ENCODE measurements at regions not wholly inside any gene's neighbourhood (a gene's known extent, or its start where the extent isn't known, plus 50 kb on each side); places are given as distances from the start of the nearest gene placed in this dataset.

- H3K27me3 ChIP-seq (ENCODE audit: control insufficient read depth, insufficient read depth, low read length) = no peaks in the 10 kb centered on the region
- WGBS (ENCODE audit: insufficient coverage, low lambda C conversion rate) = no CpG with 5 or more reads among the region's 1 CpG
- H3K36me3 ChIP-seq (ENCODE audit: control insufficient read depth, insufficient read depth, low read length) = no peaks in the 10 kb centered on the region
- H3K9me3 ChIP-seq (ENCODE audit: control insufficient read depth, low read depth, low read length) = no peaks in the 10 kb centered on the region
- no peaks in the 10 kb centered on the region for H3K4me1 ChIP-seq (ENCODE audit: control insufficient read depth, insufficient read depth, low read length)
- DNase-seq = no peak
- no peak overlapping the region for H3K4me3 ChIP-seq (ENCODE audit: low read length)
- no peak overlapping the region for H3K27ac ChIP-seq (ENCODE audit: low read length)
These were observed 480.8 kb downstream of the RERGL start for GRCh38 chr12:17609153-17609552.

GRCh38 chr12:17595111-17595510 lies 494.9 kb downstream of the RERGL start:
- Histone ChIP-seq H3K4me3 (ENCODE audit: low read length) (no peak overlapping the region), H3K27ac (ENCODE audit: low read length) (no peak overlapping the region), H3K9me3 (ENCODE audit: control insufficient read depth, low read depth, low read length) (no peaks in the 10 kb centered on the region), H3K36me3 (ENCODE audit: control insufficient read depth, insufficient read depth, low read length) (no peaks in the 10 kb centered on the region), H3K27me3 (ENCODE audit: control insufficient read depth, insufficient read depth, low read length) (no peaks in the 10 kb centered on the region), H3K4me1 (ENCODE audit: control insufficient read depth, insufficient read depth, low read length) (no peaks in the 10 kb centered on the region)
- no peak for DNase-seq
- 100% methylated on average over 2 of the region's 3 CpGs for WGBS (ENCODE audit: insufficient coverage, low lambda C conversion rate)

GRCh38 chr12:17593715-17594406 lies 496.1 kb downstream of the RERGL start:
- Histone ChIP-seq H3K27ac (ENCODE audit: low read length) (no peak overlapping the region), H3K4me3 (ENCODE audit: low read length) (no peak overlapping the region), H3K9me3 (ENCODE audit: control insufficient read depth, low read depth, low read length) (no peaks in the 10 kb centered on the region), H3K4me1 (ENCODE audit: control insufficient read depth, insufficient read depth, low read length) (no peaks in the 10 kb centered on the region), H3K27me3 (ENCODE audit: control insufficient read depth, insufficient read depth, low read length) (no peaks in the 10 kb centered on the region), H3K36me3 (ENCODE audit: control insufficient read depth, insufficient read depth, low read length) (no peaks in the 10 kb centered on the region)
- no peak for DNase-seq
- WGBS (ENCODE audit: insufficient coverage, low lambda C conversion rate) = 100% methylated on average over 1 of the region's 2 CpGs

- DNase-seq = no peak
- Histone ChIP-seq H3K9me3 (ENCODE audit: control insufficient read depth, low read depth, low read length) (no peaks in the 10 kb centered on the region), H3K4me1 (ENCODE audit: control insufficient read depth, insufficient read depth, low read length) (no peaks in the 10 kb centered on the region), H3K36me3 (ENCODE audit: control insufficient read depth, insufficient read depth, low read length) (no peaks in the 10 kb centered on the region), H3K27me3 (ENCODE audit: control insufficient read depth, insufficient read depth, low read length) (no peaks in the 10 kb centered on the region), H3K4me3 (ENCODE audit: low read length) (no peak overlapping the region), H3K27ac (ENCODE audit: low read length) (no peak overlapping the region)
- WGBS (ENCODE audit: insufficient coverage, low lambda C conversion rate) = 80% methylated on average over 1 of the region's 4 CpGs
These were observed 497.5 kb downstream of the RERGL start for GRCh38 chr12:17592472-17592871.

GRCh38 chr12:17591005-17591681 lies 498.9 kb downstream of the RERGL start:
- H3K4me3 ChIP-seq (ENCODE audit: low read length) = no peak overlapping the region
- no CpG with 5 or more reads among the region's 4 CpGs for WGBS (ENCODE audit: insufficient coverage, low lambda C conversion rate)
- H3K36me3 ChIP-seq (ENCODE audit: control insufficient read depth, insufficient read depth, low read length) = no peaks in the 10 kb centered on the region
- H3K27ac ChIP-seq (ENCODE audit: low read length) = no peak overlapping the region
- no peaks in the 10 kb centered on the region for H3K27me3 ChIP-seq (ENCODE audit: control insufficient read depth, insufficient read depth, low read length)
- no peaks in the 10 kb centered on the region for H3K4me1 ChIP-seq (ENCODE audit: control insufficient read depth, insufficient read depth, low read length)
- DNase-seq = no peak
- no peaks in the 10 kb centered on the region for H3K9me3 ChIP-seq (ENCODE audit: control insufficient read depth, low read depth, low read length)

GRCh38 chr12:17588968-17589367 lies 501.0 kb downstream of the RERGL start:
- DNase-seq = no peak
- H3K4me3 ChIP-seq (ENCODE audit: low read length) = no peak overlapping the region
- 57% methylated on average over 4 of the region's 5 CpGs for WGBS (ENCODE audit: insufficient coverage, low lambda C conversion rate)
- H3K27ac ChIP-seq (ENCODE audit: low read length) = no peak overlapping the region
- H3K9me3 ChIP-seq (ENCODE audit: control insufficient read depth, low read depth, low read length) = no peaks in the 10 kb centered on the region
- no peaks in the 10 kb centered on the region for H3K27me3 ChIP-seq (ENCODE audit: control insufficient read depth, insufficient read depth, low read length)
- H3K36me3 ChIP-seq (ENCODE audit: control insufficient read depth, insufficient read depth, low read length) = no peaks in the 10 kb centered on the region
- no peaks in the 10 kb centered on the region for H3K4me1 ChIP-seq (ENCODE audit: control insufficient read depth, insufficient read depth, low read length)

- Histone ChIP-seq H3K27me3 (ENCODE audit: control insufficient read depth, insufficient read depth, low read length) (no peaks in the 10 kb centered on the region), H3K27ac (ENCODE audit: low read length) (no peak overlapping the region), H3K9me3 (ENCODE audit: control insufficient read depth, low read depth, low read length) (no peaks in the 10 kb centered on the region), H3K4me1 (ENCODE audit: control insufficient read depth, insufficient read depth, low read length) (no peaks in the 10 kb centered on the region), H3K36me3 (ENCODE audit: control insufficient read depth, insufficient read depth, low read length) (no peaks in the 10 kb centered on the region), H3K4me3 (ENCODE audit: low read length) (no peak overlapping the region)
- WGBS (ENCODE audit: insufficient coverage, low lambda C conversion rate) = 59% methylated on average over 4 of the region's 6 CpGs
- DNase-seq = no peak
These were observed 510.6 kb downstream of the RERGL start for GRCh38 chr12:17579205-17580026.

GRCh38 chr12:17577405-17577804 lies 512.6 kb downstream of the RERGL start:
- DNase-seq = no peak
- 75% methylated on average over 2 of the region's 5 CpGs for WGBS (ENCODE audit: insufficient coverage, low lambda C conversion rate)
- no peaks in the 10 kb centered on the region for H3K4me1 ChIP-seq (ENCODE audit: control insufficient read depth, insufficient read depth, low read length)
- H3K4me3 ChIP-seq (ENCODE audit: low read length) = no peak overlapping the region
- no peak overlapping the region for H3K27ac ChIP-seq (ENCODE audit: low read length)
- H3K9me3 ChIP-seq (ENCODE audit: control insufficient read depth, low read depth, low read length) = no peaks in the 10 kb centered on the region
- H3K36me3 ChIP-seq (ENCODE audit: control insufficient read depth, insufficient read depth, low read length) = no peaks in the 10 kb centered on the region
- H3K27me3 ChIP-seq (ENCODE audit: control insufficient read depth, insufficient read depth, low read length) = no peaks in the 10 kb centered on the region

- no peaks in the 10 kb centered on the region for H3K4me1 ChIP-seq (ENCODE audit: control insufficient read depth, insufficient read depth, low read length)
- no peak overlapping the region for H3K27ac ChIP-seq (ENCODE audit: low read length)
- H3K36me3 ChIP-seq (ENCODE audit: control insufficient read depth, insufficient read depth, low read length) = no peaks in the 10 kb centered on the region
These were observed 517.7 kb downstream of the RERGL start for GRCh38 chr12:17572250-17572649.

GRCh38 chr12:17571047-17571446 lies 518.9 kb downstream of the RERGL start:
- no CpG with 5 or more reads among the region's 2 CpGs for WGBS (ENCODE audit: insufficient coverage, low lambda C conversion rate)

More at GRCh38 chr12:17572250-17572649, 517.7 kb downstream of the RERGL start:
- Histone ChIP-seq H3K4me3 (ENCODE audit: low read length) (no peak overlapping the region), H3K9me3 (ENCODE audit: control insufficient read depth, low read depth, low read length) (no peaks in the 10 kb centered on the region), H3K27me3 (ENCODE audit: control insufficient read depth, insufficient read depth, low read length) (no peaks in the 10 kb centered on the region)
- DNase-seq = no peak

More at GRCh38 chr12:17571047-17571446, 518.9 kb downstream of the RERGL start:
- H3K9me3 ChIP-seq (ENCODE audit: control insufficient read depth, low read depth, low read length) = no peaks in the 10 kb centered on the region
- no peaks in the 10 kb centered on the region for H3K4me1 ChIP-seq (ENCODE audit: control insufficient read depth, insufficient read depth, low read length)
- H3K36me3 ChIP-seq (ENCODE audit: control insufficient read depth, insufficient read depth, low read length) = no peaks in the 10 kb centered on the region
- no peak for DNase-seq
- H3K4me3 ChIP-seq (ENCODE audit: low read length) = no peak overlapping the region
- H3K27ac ChIP-seq (ENCODE audit: low read length) = no peak overlapping the region
- H3K27me3 ChIP-seq (ENCODE audit: control insufficient read depth, insufficient read depth, low read length) = no peaks in the 10 kb centered on the region

All from large intestine (tissue), 3 donors.